ENCODE measurements at regions not wholly inside any gene's neighbourhood (a gene's known extent, or its start where the extent isn't known, plus 50 kb on each side); places are given as distances from the start of the nearest gene placed in this dataset.
"Not testable (repeated sequence)": the region's sequence is repeated elsewhere in the genome, so short reads cannot be mapped to it uniquely, and the experiment has no call there.

GRCh38 chr2:129570812-129571211, 408.7 kb upstream of the RAB6C start:
- not testable (repeated sequence) for DNase-seq

GRCh38 chr2:129575431-129575830, 404.0 kb upstream of the RAB6C start:
- no peak for DNase-seq

GRCh38 chr2:129575880-129576279, 403.6 kb upstream of the RAB6C start:
- DNase-seq: no peak

GRCh38 chr2:129580001-129580400, 399.5 kb upstream of the RAB6C start:
- no peak for DNase-seq

GRCh38 chr2:129585760-129586159, 393.7 kb upstream of the RAB6C start:
- no peak for DNase-seq

GRCh38 chr2:129587426-129588064, 391.9 kb upstream of the RAB6C start:
- no peak for DNase-seq

- DNase-seq: no peak
Measured at GRCh38 chr2:129604560-129604959, 374.9 kb upstream of the RAB6C start.

GRCh38 chr2:129605646-129606045, 373.8 kb upstream of the RAB6C start:
- DNase-seq: no peak

GRCh38 chr2:129606496-129607270, 372.8 kb upstream of the RAB6C start:
- DNase-seq: no peak

GRCh38 chr2:129609224-129609623, 370.2 kb upstream of the RAB6C start:
- no peak for DNase-seq

GRCh38 chr2:129610766-129611165, 368.7 kb upstream of the RAB6C start:
- DNase-seq: no peak

- no peak for DNase-seq
Measured at GRCh38 chr2:129611471-129611870, 368.0 kb upstream of the RAB6C start.

- DNase-seq: no peak
Measured at GRCh38 chr2:129619471-129619870, 360.0 kb upstream of the RAB6C start.

GRCh38 chr2:129620411-129620810, 359.1 kb upstream of the RAB6C start:
- no peak for DNase-seq

GRCh38 chr2:129623783-129624182, 355.7 kb upstream of the RAB6C start:
- no peak for DNase-seq

- no peak for DNase-seq
Measured at GRCh38 chr2:129627437-129627836, 352.0 kb upstream of the RAB6C start.

GRCh38 chr2:129636692-129637091, 342.8 kb upstream of the RAB6C start:
- DNase-seq: no peak

GRCh38 chr2:129641371-129641770, 338.1 kb upstream of the RAB6C start:
- no peak for DNase-seq

GRCh38 chr2:129642526-129643043, 336.9 kb upstream of the RAB6C start:
- no peak for DNase-seq

- DNase-seq: no peak
Measured at GRCh38 chr2:129645335-129645734, 334.1 kb upstream of the RAB6C start.

GRCh38 chr2:129646107-129646506, 333.4 kb upstream of the RAB6C start:
- DNase-seq: no peak

- no peak for DNase-seq
Measured at GRCh38 chr2:129653246-129653645, 326.2 kb upstream of the RAB6C start.

- no peak for DNase-seq
Measured at GRCh38 chr2:129654331-129654730, 325.1 kb upstream of the RAB6C start.

- DNase-seq: no peak
Measured at GRCh38 chr2:129656081-129656598, 323.3 kb upstream of the RAB6C start.

All from GOT3 (cell line).